GM18520 (cell line): ENCODE measurements at regions not wholly inside any gene's neighbourhood (a gene's known extent, or its start where the extent isn't known, plus 50 kb on each side); places are given as distances from the start of the nearest gene placed in this dataset.
"Not testable (repeated sequence)": the region's sequence is repeated elsewhere in the genome, so short reads cannot be mapped to it uniquely, and the experiment has no call there.

Experiments used
- ATAC-seq: cut with Tn5 transposase; IDR thresholded peaks from one replicate; pipeline ENCODE4 v1.9.1; 2021; ENCODE audit not compliant: unreplicated experiment

GRCh38 chr6:4677011-4677750 is 99.0 kb upstream of the CDYL start:
- ATAC-seq = no peak

- no peak for ATAC-seq
These were observed 100.2 kb upstream of the CDYL start for GRCh38 chr6:4676016-4676415.

GRCh38 chr6:4675121-4675520 is 101.1 kb upstream of the CDYL start:
- ATAC-seq = no peak

- ATAC-seq = no peak
These were observed 102.3 kb upstream of the CDYL start for GRCh38 chr6:4673861-4674260.

- no peak for ATAC-seq
These were observed 103.4 kb upstream of the CDYL start for GRCh38 chr6:4672772-4673171.

GRCh38 chr6:4671587-4672115 is 104.6 kb upstream of the CDYL start:
- ATAC-seq = no peak

GRCh38 chr6:4670824-4671409 is 105.3 kb upstream of the CDYL start:
- no peak for ATAC-seq

- ATAC-seq = no peak
These were observed 105.9 kb upstream of the CDYL start for GRCh38 chr6:4670290-4670689.

- ATAC-seq = no peak
These were observed 107.7 kb upstream of the CDYL start for GRCh38 chr6:4668271-4669179.

- ATAC-seq = no peak
These were observed 108.6 kb upstream of the CDYL start for GRCh38 chr6:4667591-4667990.

- ATAC-seq = no peak
These were observed 109.2 kb upstream of the CDYL start for GRCh38 chr6:4666886-4667513.

- no peak for ATAC-seq
These were observed 110.5 kb upstream of the CDYL start for GRCh38 chr6:4665489-4666417.

GRCh38 chr6:4664911-4665310 is 111.3 kb upstream of the CDYL start:
- ATAC-seq = no peak

- ATAC-seq = no peak
These were observed 112.0 kb upstream of the CDYL start for GRCh38 chr6:4664117-4664626.

GRCh38 chr6:4662886-4663285 is 113.3 kb upstream of the CDYL start:
- no peak for ATAC-seq

GRCh38 chr6:4661391-4661790 is 114.8 kb upstream of the CDYL start:
- ATAC-seq = no peak

GRCh38 chr6:4660377-4661321 is 115.6 kb upstream of the CDYL start:
- ATAC-seq = no peak

- ATAC-seq = not testable (repeated sequence)
These were observed 116.5 kb upstream of the CDYL start for GRCh38 chr6:4659719-4660118.

GRCh38 chr6:4658486-4658885 is 117.7 kb upstream of the CDYL start:
- ATAC-seq = no peak
